Tongue (tissue), 1 donor: ENCODE measurements at regions not wholly inside any gene's neighbourhood (a gene's known extent, or its start where the extent isn't known, plus 50 kb on each side); places are given as distances from the start of the nearest gene placed in this dataset.
A peak's percentile ranks its signal among the peaks of the same experiment; 100 is the strongest.

Source experiments
- DNase-seq: peaks from one replicate; pipeline ENCODE4 v3.0.0-alpha.2; 2015

DNA sequence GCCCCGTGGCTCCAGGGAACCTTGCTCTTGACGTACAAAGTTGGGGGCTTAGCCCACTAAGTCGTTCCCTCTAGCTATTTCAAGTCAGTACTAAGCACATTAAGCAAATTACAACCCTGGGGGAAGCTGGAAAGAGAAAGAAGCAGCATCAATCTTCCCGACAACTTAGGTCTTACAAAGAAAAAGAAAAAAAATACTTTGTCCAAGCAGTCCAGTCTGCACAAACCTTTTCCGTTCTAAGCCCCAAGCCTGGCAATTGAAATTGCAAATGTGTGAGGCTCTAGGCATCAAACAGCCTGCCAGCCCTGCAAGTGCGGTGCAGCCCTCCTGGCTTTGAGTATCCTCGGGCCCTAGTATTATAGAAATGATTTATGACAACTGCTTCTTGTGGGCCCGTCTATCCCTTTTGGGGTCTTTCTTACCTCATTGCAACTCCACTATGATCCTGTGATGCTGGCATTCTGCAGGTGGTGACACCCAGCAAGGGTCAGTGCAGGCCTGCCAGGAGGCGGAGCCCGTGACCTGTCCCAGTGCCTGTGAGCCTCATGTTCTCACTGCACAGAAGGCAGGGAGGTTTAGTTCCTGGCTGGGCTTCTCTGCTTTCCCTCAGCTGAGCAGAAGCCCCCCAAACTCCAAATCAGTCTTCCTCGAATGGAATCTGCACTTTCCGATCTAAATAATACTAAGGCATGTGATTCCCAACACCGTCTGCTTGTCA, 232.3 kb upstream of the IRX2 start:
- no peak for DNase-seq

GRCh38 chr5:2981652-2982051, 230.2 kb upstream of the IRX2 start:
- DNase-seq: no peak

DNA sequence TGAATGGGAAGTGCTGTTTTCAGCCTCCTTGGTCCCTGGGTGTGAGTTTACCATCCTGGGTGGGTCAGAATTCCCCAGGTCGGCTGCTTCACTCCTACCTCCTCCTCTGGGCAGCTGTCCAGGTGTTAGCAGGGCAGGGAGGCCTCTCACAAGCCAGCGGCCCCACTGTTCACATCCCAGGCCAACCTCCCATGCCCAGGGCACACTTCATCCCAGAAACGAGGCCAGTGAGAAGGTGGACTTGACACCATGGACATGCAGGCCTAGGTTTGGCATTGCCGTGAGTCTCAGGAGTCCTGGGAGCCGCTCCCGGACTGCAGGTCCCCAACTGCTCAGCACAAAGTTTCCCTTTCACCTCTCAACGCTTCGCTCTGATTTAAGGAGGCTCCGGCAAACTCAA, 229.6 kb upstream of the IRX2 start:
- DNase-seq: no peak

- DNase-seq: peak; percentile 7
These were observed 208.8 kb upstream of the IRX2 start for GRCh38 chr5:2960294-2960693.

DNA sequence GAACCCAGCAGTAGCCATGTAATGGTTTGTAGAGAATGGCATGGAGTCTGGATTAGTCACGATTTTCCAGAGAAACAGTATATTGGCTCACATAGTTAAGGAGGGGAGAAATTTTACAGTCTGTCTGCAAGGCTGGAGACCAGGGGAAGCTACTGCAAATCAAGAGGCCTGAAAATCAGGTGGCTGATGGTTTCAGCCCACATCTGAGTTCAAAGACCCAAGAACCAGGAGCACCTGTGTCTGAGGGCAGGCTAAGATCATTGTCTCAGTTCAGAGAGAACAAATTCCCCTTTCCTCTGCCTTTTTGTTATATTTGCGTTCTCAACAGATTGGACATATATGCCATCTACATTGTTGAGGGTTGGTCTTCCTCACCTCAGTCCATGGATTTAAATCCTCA, 207.5 kb upstream of the IRX2 start:
- no peak for DNase-seq

DNA sequence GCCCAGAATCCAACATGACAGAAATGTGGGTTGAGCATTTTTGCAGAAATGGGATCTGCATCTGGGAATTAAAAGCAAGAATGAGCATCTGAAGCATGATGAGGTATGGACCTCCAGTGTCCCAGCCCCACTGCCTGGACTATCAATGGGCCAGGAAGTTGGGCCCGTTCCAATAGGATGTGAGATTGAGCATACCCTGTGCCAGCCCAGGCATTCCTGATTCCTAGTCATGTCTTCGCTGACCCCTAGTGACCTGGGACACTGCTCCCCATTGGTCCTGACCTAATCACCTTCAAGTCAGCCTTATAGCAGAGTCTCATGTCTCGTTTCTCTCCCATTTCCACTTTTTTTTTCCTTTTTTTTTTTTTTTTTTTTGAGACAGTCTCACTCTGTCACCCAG, 197.4 kb upstream of the IRX2 start:
- DNase-seq: no peak

- DNase-seq: no peak
These were observed 194.8 kb upstream of the IRX2 start for GRCh38 chr5:2946315-2946714.

DNA sequence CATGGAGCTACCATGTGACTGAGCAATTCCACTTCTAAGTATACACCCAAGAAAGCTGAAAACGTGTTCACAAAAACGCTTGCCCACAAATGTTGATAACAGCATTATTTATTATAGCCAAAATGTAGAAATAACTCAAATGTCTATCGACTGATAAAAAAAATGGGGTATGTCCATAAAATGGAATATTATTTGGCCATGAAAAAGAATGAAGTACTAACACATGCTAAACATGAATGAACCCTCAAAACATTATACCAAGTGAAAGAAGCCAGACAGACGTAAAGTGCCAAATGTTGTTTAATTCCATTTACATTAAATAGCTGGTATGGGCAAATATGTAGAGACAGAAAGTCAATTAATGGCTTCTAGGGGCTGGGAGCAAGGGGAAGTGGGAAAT, 184.9 kb upstream of the IRX2 start:
- DNase-seq: no peak

GRCh38 chr5:2929779-2930178, 178.3 kb upstream of the IRX2 start:
- DNase-seq: no peak

GRCh38 chr5:2921651-2922050, 170.2 kb upstream of the IRX2 start:
- no peak for DNase-seq

DNA sequence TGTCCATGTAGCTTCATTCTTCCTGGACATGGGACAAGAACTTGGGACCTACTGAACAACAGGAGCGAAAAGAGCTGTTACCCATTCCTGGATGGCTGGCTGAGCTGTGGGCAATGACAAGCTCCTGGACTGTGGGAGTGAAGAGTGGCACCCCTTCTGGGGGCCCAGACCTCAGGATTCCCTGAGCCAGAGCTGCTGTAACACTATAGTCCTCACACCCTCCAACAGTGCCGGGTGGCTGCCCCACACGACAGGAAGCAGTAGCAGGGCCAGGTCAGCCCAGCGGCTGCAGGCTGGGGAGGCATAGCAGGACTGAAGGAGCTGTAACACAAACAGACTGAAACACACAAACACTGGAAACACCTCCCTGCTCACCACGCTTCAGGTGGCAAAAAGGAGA, 169.7 kb upstream of the IRX2 start:
- DNase-seq: no peak

DNA sequence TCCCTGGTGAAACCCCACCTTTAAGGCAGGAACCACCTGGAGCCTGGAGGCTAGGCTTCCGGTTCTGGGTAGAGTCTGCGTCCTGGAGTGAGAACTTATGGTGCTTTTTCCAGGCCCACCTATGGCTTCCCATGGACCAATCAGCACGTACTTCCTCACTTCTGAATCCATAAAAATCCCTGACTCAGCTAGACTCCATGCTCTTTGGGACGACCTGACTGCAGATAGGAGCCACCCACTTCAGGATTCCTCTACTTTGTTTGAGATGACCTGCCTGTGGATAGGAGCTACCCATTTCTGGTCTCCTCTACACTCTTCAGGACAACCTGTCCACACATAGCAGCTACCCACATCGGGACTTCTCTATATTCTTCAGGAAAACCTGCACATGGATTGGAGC, 168.8 kb upstream of the IRX2 start:
- DNase-seq: no peak

- no peak for DNase-seq
These were observed 168.0 kb upstream of the IRX2 start for GRCh38 chr5:2919310-2920018.

- DNase-seq: no peak
These were observed 166.0 kb upstream of the IRX2 start for GRCh38 chr5:2917524-2917923.

DNA sequence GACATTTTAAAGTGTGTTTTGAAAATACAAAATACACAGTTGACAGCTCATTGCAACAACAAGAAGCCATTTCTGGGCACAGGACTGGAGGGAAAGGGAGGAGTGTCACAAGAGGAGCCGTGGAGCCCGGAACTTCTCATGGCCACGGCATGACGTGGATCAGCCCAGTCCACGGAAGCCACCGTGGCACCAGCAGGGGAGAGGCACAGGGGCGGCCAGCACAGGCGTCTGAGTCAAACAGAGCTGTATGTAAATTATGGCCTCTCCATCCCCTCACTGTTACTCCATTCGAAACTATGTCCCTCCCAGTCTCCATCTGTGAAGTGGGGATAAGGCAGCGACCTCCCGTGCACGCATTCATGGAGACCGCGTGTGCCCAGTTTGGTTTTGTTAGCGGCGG, 165.6 kb upstream of the IRX2 start:
- DNase-seq: no peak

DNA sequence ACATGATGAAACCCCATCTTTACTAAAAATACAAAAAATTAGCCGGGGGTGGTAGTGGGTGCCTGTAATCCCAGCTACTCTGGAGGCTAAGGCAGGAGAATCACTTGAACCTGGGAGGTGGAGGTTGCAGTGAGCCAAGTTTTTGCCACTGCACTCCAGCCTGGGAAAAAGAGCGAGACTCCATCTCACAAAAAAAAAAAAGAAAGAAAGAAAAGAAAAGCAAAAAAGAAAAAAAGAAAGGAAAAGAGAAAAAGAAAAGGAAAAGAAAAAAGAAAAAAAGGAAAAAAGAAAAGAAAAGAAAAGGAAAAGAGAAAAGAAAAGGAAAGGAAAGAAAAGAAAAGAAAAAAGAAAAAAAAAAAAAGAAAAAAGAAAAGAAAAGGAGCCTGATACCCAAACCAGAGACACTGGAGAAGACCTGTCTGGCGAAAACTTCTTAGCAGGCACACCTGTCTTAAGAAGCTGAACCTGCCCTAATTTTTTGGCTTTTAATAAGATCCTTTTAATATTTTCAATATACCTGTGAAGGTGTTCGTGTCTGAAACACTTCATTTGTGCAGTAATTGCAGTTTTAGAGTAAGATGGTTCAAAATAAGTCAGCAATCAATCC, 164.7 kb upstream of the IRX2 start:
- DNase-seq: no peak

DNA sequence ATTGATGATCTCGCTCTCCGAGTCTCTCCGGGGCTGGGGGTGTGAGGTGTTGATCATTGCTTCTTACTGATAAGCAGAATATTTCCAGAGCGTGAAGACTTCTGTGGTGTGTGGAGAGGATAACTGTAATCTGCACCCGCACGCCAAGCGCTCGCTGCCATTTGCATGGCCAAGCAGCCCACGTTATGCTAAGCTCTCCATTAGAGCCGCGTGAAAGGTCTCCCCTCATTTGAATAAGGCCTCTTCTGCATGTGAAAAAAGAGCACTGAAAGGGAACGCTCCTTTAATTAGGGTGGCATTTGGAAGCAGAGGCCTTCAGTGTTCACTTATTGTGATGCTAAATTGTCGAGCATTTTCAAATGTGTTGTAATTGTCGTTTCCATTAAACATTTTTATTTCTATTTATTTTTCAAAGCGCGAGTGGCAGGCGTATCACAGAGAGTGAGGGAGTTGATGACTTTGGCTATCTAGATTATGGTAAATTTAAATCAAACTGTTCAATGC, 163.6 kb upstream of the IRX2 start:
- DNase-seq: no peak

DNA sequence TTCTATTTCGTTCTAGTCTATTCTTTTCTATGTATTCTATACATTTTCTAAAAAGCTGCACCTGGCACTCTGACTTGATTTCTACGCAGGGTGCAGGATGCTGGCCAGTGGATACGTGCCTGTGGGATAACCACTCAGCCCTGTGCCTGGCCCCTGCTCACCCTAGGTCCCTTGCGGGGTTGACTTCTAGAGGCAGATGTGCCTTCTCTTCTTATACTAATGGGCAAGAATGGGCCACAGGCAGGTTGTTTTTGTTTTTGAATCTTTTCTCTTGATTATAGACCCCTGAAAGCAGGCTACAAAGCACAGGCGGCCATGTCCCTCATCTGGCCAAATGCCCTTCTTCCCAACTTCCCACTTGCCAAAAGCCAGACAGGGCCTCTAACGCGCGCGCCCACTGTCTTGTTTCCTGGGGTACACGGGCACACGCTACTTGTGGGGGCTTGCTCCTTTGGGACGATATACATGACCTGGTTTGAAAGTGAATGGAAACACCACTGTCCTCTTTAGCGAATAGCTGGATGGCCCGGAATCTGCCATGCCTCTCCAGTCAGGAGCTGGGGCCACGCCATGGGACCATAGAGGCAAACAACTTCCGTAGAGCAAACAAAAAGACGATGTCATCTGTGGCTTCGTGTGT, 162.7 kb upstream of the IRX2 start:
- no peak for DNase-seq

DNA sequence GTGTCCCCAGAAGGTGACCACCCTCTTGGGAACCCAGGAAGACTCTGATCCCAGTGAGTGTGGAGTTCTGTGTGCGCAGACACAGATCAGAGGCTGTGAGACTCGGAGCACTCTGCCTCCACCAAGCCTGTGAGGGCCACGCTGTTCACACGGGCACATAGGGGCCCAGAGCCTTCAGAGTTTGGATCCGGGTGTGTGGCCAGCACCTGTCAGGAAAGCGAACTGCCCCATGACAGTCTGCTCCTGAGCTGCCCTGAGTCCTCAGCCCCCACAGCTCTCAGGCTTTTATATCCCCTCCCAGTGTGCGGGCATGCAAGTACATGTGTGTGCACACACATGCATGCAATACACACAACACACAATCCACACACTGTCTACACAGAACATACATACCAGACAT, 161.8 kb upstream of the IRX2 start:
- DNase-seq: no peak

GRCh38 chr5:2912741-2913140, 161.3 kb upstream of the IRX2 start:
- DNase-seq: no peak

GRCh38 chr5:2910401-2911175, 159.1 kb upstream of the IRX2 start:
- no peak for DNase-seq

DNA sequence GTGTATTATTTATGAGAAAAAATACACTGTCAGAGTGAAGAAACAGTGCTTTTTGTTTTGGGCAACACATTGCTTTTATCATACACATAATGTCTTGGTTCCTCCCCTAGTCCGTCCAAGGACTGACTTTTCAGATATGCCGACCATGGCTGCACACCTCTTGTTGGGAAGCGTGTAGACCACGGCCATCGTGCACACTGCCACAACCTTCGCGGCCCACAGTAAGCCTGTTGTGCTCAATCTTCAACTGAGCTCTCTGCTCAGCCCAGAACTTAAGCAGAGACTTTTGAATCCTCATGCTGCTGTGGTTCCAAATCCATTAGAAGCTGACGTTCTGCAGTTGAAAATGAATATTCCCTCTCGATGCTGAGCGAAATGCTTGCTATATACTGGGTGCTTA, 157.6 kb upstream of the IRX2 start:
- no peak for DNase-seq
